OCI-LY1 (cell line): ENCODE measurements at regions not wholly inside any gene's neighbourhood (a gene's known extent, or its start where the extent isn't known, plus 50 kb on each side); places are given as distances from the start of the nearest gene placed in this dataset.

Source experiments
- CTCF ChIP-seq: fragments of 200-600 bp; sonication (generic), shearing (Covaris generic); IDR thresholded peaks from 2 replicates; pipeline ENCODE4 v1.5.1; 2017; ENCODE audit warnings: mild to moderate bottlenecking, antibody characterized with exemption, low read length, moderate library complexity, mixed read lengths
- EZH2 ChIP-seq: fragments of 200-600 bp; sonication (generic), shearing (Covaris generic); IDR thresholded peaks from 2 replicates; pipeline ENCODE4 v1.8.0; 2017; ENCODE audit warnings: borderline replicate concordance, mixed run types, mild to moderate bottlenecking, antibody characterized with exemption, low read length, moderate library complexity, mixed read lengths

DNA sequence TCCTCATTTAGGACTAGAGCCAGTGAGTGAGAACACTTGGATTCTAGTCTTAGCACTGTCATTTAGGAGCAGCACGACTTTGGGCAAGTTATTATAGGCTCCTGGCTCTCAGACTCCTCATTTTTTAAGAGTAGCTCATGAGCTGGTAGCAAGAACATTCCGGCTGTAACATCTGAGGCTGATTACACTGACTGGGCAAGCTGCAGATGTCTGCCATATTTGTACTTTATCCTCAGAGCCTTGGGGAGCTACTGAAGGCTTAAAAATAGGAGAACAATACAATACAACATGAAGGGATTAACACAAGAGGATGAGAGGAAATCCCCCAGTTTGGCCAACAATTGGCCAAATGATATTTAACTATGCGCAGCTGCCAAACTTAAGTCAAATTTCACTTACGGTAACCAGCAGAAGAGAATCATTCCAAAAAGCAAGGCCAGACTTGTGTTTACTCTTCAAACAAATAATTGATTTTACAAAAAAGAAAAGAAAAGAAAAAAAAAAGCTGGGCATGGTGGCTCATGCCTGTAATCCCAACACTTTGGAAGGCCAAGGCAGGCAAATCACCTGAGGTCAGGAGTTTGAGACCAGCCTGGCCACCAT lies 113.1 kb upstream of the ARHGAP42 start:
- TF ChIP-seq CTCF = no peak
- TF ChIP-seq EZH2 = no peak
